A549 (cell line): ENCODE measurements at regions not wholly inside any gene's neighbourhood (a gene's known extent, or its start where the extent isn't known, plus 50 kb on each side); places are given as distances from the start of the nearest gene placed in this dataset.

Experiments
- ATAC-seq, 2 experiments: fragments of 200-7000 bp in 1 of 2; fragments of >200 bp in 1 of 2; cut with Nextera tagmentation in 1 of 2; cut with Tn5 transposase in 1 of 2; 3 replicates each; pipeline versions ENCODE4 v1.8.0 to v1.9.1; 2018 to 2020; ENCODE audit warnings: mild to moderate bottlenecking in 1 of 2, moderate library complexity in 1 of 2
- CTCF ChIA-PET: fragments of 300-600 bp; sonication (Branson Sonifier 250); formaldehyde crosslinking; extraction: SDS; loops from one replicate; lab custom pipeline; 2021; ENCODE audit warnings: antibody characterized with exemption, inconsistent platforms; lab: Yijun Ruan, JAX
- POLR2A ChIA-PET: fragments of 350-600 bp; formaldehyde crosslinking; extraction: SDS; loops from one replicate; lab custom pipeline; 2021; ENCODE audit warnings: antibody characterized with exemption, inconsistent platforms; lab: Yijun Ruan, JAX
- DNase-seq, 2 experiments: peaks; one replicate each; pipeline versions ENCODE4 v3.0.0 to v3.0.0-alpha.2; 2011 to 2016; ENCODE audit warnings: low read depth in 1 of 2, low spot score in 1 of 2
- FAIRE-seq: peaks from 2 replicates; lab custom pipeline; 2011; peaks lifted over from hg19 to GRCh38; lab: Jason Lieb, UNC
- H3K27ac ChIP-seq, 2 experiments: fragments of >200 bp; sonication (Bioruptor Twin); formaldehyde crosslinking; 3 replicates each; pipeline ENCODE4 v1.5.1; 2016 to 2017
- H3K4me1 ChIP-seq: fragments of >200 bp; sonication (Bioruptor Twin); formaldehyde crosslinking; 3 replicates; pipeline ENCODE4 v1.6.1; 2016
- H3K4me2 ChIP-seq: fragments of >200 bp; sonication (Bioruptor Twin); formaldehyde crosslinking; 3 replicates; pipeline ENCODE4 v1.6.1; 2016
- H3K4me3 ChIP-seq: fragments of >200 bp; sonication (Bioruptor Twin); formaldehyde crosslinking; 3 replicates; pipeline ENCODE4 v1.5.1; 2016
- H3K9me3 ChIP-seq: fragments of >200 bp; sonication (Bioruptor Twin); formaldehyde crosslinking; 3 replicates; pipeline ENCODE4 v1.6.1; 2016
- ATOH8 ChIP-seq: fragments of 250-450 bp; sonication (Bioruptor Pico); IDR thresholded peaks from 2 replicates; pipeline ENCODE4 v1.5.0; 2020; ENCODE audit warnings: low read depth, mild to moderate bottlenecking, moderate library complexity
- BCL3 ChIP-seq: fragments of >200 bp; sonication (Bioruptor Twin); formaldehyde crosslinking; IDR thresholded peaks from 3 replicates; pipeline ENCODE4 v1.6.1; 2016
- BHLHE40 ChIP-seq: IDR thresholded peaks from 2 replicates; pipeline ENCODE4 v1.6.1; 2012; ENCODE audit warnings: low read depth, low read length, inconsistent platforms
- CBX2 ChIP-seq: fragments of 200-600 bp; sonication (generic); IDR thresholded peaks from 2 replicates; pipeline ENCODE4 v1.6.1; 2016; ENCODE audit warnings: low read depth, mild to moderate bottlenecking, borderline replicate concordance
- CBX8 ChIP-seq: fragments of 200-600 bp; sonication (generic); IDR thresholded peaks from 2 replicates; pipeline ENCODE4 v1.6.1; 2016
- CEBPB ChIP-seq, 2 experiments: fragments of >200 bp in 1 of 2; sonication (Bioruptor Twin) in 1 of 2; formaldehyde crosslinking in 1 of 2; IDR thresholded peaks; 2 replicates each; pipeline ENCODE4 v1.6.1; 2012 to 2016
- EHF ChIP-seq: fragments of 250-450 bp; sonication (Bioruptor Pico); IDR thresholded peaks from 2 replicates; pipeline ENCODE4 v1.5.0; 2020; ENCODE audit warnings: mild to moderate bottlenecking
- ESRRA ChIP-seq: fragments of 150-350 bp; IDR thresholded peaks from 2 replicates; pipeline ENCODE4 v1.6.1; 2014; ENCODE audit warnings: mild to moderate bottlenecking, low read length, borderline replicate concordance
- FOSB ChIP-seq: fragments of 250-450 bp; sonication (Bioruptor Pico); IDR thresholded peaks from 2 replicates; pipeline ENCODE4 v1.5.0; 2020; ENCODE audit warnings: mild to moderate bottlenecking, moderate library complexity
- HOXA7 ChIP-seq: fragments of 250-450 bp; sonication (Bioruptor Pico); IDR thresholded peaks from 2 replicates; pipeline ENCODE4 v1.5.0; 2020; ENCODE audit warnings: mild to moderate bottlenecking, moderate library complexity
- KDM5A ChIP-seq: fragments of 200-600 bp; sonication (generic); IDR thresholded peaks from 2 replicates; pipeline ENCODE4 v1.6.1; 2016; ENCODE audit warnings: antibody characterized with exemption, mild to moderate bottlenecking
- MAFK ChIP-seq: fragments of 450-650 bp; IDR thresholded peaks from 2 replicates; pipeline ENCODE4 v1.6.1; 2014; ENCODE audit not compliant: partially characterized antibody
- NPAS2 ChIP-seq: fragments of 250-450 bp; sonication (Bioruptor Pico); IDR thresholded peaks from 2 replicates; pipeline ENCODE4 v1.8.0; 2022; ENCODE audit warnings: mild to moderate bottlenecking, moderate library complexity, borderline replicate concordance
- POLR2A ChIP-seq: IDR thresholded peaks from 2 replicates; pipeline ENCODE4 v1.6.1; 2012; ENCODE audit warnings: mild to moderate bottlenecking, low read length
- RAD21 ChIP-seq, 2 experiments: fragments of >200 bp in 1 of 2; sonication (Bioruptor Twin) in 1 of 2; formaldehyde crosslinking in 1 of 2; IDR thresholded peaks in 1 of 2; conservative IDR thresholded peaks in 1 of 2; 2 replicates in 1 of 2; 3 replicates in 1 of 2; pipeline ENCODE4 v1.6.1; 2012 to 2018; ENCODE audit warnings: inconsistent platforms in 1 of 2
- RCOR1 ChIP-seq: fragments of 150-350 bp; IDR thresholded peaks from 2 replicates; pipeline ENCODE4 v1.6.1; 2014; ENCODE audit warnings: antibody characterized with exemption, low read length, low read depth
- RNF2 ChIP-seq: fragments of 200-600 bp; sonication (generic); IDR thresholded peaks from 2 replicates; pipeline ENCODE4 v1.6.1; 2016; ENCODE audit warnings: low read depth, mild to moderate bottlenecking, antibody characterized with exemption, moderate library complexity, borderline replicate concordance
- TFCP2L1 ChIP-seq: fragments of 250-450 bp; sonication (Bioruptor Pico); IDR thresholded peaks from 2 replicates; pipeline ENCODE4 v1.5.0; 2021; ENCODE audit warnings: mild to moderate bottlenecking
- TP53 ChIP-seq: fragments of 250-450 bp; sonication (Bioruptor Pico); IDR thresholded peaks from 2 replicates; pipeline ENCODE4 v1.5.0; 2021; ENCODE audit warnings: mild to moderate bottlenecking, moderate library complexity
- ZFP36 ChIP-seq: fragments of 450-650 bp; IDR thresholded peaks from 2 replicates; pipeline ENCODE4 v1.6.1; 2014; ENCODE audit warnings: borderline replicate concordance; ENCODE audit not compliant: partially characterized antibody
- ZNF302 ChIP-seq: fragments of 250-450 bp; sonication (Bioruptor Pico); IDR thresholded peaks from 2 replicates; pipeline ENCODE4 v1.9.0; 2021; ENCODE audit warnings: inconsistent platforms, mild to moderate bottlenecking, moderate library complexity
- WGBS: methylation state at CpG from one replicate; pipeline ENCODE4 v1.1.6; 2017; ENCODE audit errors: missing lambda C conversion rate; 5-methylcytosine and 5-hydroxymethylcytosine counted together
- TF ChIP-seq, protein P1 (sequence below): IDR thresholded peaks from 2 replicates; pipeline ENCODE4 v1.6.1; 2012
- TF ChIP-seq, protein P2 (sequence below): fragments of 150-350 bp; IDR thresholded peaks from 2 replicates; pipeline ENCODE4 v1.6.1; 2014; ENCODE audit warnings: low read depth, mild to moderate bottlenecking, low read length

GRCh38 chr13:109628251-109628699, 158.1 kb downstream of the IRS2 start:
- no peak for DNase-seq
- no peak overlapping the region for H3K4me3 ChIP-seq
- no peaks in the 10 kb centered on the region for H3K4me1 ChIP-seq
- ChIA-PET POLR2A (no interaction called here), CTCF (no interaction called here)
- no peak overlapping the region for H3K27ac ChIP-seq
- no peak for FAIRE-seq
- no peak for TF ChIP-seq RCOR1
- TF ChIP-seq MAFK, result no peak
- TF ChIP-seq ATOH8 (CRISPR knock-in tag), result no peak
- TF ChIP-seq ZFP36, result no peak
- TF ChIP-seq POLR2A, result no peak
- no peak for TF ChIP-seq BHLHE40
- no peak for TF ChIP-seq BCL3
- TF ChIP-seq RNF2, result no peak
- TF ChIP-seq, protein P1, sequence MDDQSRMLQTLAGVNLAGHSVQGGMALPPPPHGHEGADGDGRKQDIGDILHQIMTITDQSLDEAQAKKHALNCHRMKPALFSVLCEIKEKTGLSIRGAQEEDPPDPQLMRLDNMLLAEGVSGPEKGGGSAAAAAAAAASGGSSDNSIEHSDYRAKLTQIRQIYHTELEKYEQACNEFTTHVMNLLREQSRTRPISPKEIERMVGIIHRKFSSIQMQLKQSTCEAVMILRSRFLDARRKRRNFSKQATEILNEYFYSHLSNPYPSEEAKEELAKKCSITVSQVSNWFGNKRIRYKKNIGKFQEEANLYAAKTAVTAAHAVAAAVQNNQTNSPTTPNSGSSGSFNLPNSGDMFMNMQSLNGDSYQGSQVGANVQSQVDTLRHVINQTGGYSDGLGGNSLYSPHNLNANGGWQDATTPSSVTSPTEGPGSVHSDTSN, result no peak
- TF ChIP-seq HOXA7 (CRISPR knock-in tag), result no peak
- TF ChIP-seq TFCP2L1 (CRISPR knock-in tag), result no peak
- no peak for TF ChIP-seq KDM5A
- TF ChIP-seq RAD21 (conservative IDR thresholded peaks at IDR 0.05 in 1 of 2, IDR thresholded peaks at IDR 0.05 in 1 of 2), result no peak
- no peak for TF ChIP-seq CBX2
- no peak for TF ChIP-seq CBX8
- no peaks in the 10 kb centered on the region for H3K9me3 ChIP-seq
- ATAC-seq, result no peak
- WGBS, result 57% methylated on average over 2 of the region's 2 CpGs
- H3K4me2 ChIP-seq, result no peak overlapping the region

DNA sequence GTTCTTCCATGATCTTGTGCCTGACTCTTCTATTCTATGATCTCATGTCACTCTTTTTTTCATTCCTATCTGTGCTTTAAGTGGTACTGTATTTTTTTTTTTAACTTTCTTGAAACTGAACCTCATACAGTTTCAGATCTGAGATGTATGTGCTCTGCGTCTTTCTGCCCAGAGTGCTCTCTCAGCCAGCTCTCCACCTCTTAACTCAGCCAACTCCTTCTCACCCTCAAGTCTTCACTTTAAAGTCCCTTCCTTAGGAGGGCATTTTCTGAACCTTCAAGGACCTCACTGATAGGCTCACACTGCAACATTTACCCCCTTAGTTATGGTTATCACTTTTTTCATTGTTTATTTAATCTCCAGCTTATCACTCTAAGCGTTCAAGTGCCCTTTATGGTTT, 158.7 kb downstream of the IRS2 start:
- CTCF ChIA-PET, result no interaction called here
- TF ChIP-seq ZFP36 (no peak), CEBPB (IDR thresholded peaks at IDR 0.05) (no peak), ZNF302 (CRISPR knock-in tag) (no peak), FOSB (CRISPR knock-in tag) (no peak), EHF (CRISPR knock-in tag) (no peak), NPAS2 (CRISPR knock-in tag) (no peak), TP53 (CRISPR knock-in tag) (no peak), KDM5A (no peak), ESRRA (no peak)
- TF ChIP-seq, protein P2, sequence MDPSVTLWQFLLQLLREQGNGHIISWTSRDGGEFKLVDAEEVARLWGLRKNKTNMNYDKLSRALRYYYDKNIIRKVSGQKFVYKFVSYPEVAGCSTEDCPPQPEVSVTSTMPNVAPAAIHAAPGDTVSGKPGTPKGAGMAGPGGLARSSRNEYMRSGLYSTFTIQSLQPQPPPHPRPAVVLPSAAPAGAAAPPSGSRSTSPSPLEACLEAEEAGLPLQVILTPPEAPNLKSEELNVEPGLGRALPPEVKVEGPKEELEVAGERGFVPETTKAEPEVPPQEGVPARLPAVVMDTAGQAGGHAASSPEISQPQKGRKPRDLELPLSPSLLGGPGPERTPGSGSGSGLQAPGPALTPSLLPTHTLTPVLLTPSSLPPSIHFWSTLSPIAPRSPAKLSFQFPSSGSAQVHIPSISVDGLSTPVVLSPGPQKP, result no peak
- DNase-seq (no peak), ATAC-seq (no peak), FAIRE-seq (no peak)
- H3K4me1 ChIP-seq, result no peaks in the 10 kb centered on the region
- no peak overlapping the region for H3K4me3 ChIP-seq
- WGBS, result 83% methylated on average over 2 of the region's 2 CpGs
- H3K4me2 ChIP-seq, result no peak overlapping the region
- POLR2A ChIA-PET, result no interaction called here
- no peak overlapping the region for H3K27ac ChIP-seq
- no peaks in the 10 kb centered on the region for H3K9me3 ChIP-seq
